H9 (cell line): ENCODE measurements at regions not wholly inside any gene's neighbourhood (a gene's known extent, or its start where the extent isn't known, plus 50 kb on each side); places are given as distances from the start of the nearest gene placed in this dataset.

Source experiments
- DNase-seq: peaks from one replicate; pipeline ENCODE4 v3.0.0-alpha.2; 2017
- H2AFZ ChIP-seq: one replicate; pipeline ENCODE4 v1.6.1; 2013; ENCODE audit warnings: mild to moderate bottlenecking, low read length, control low read depth, moderate library complexity
- H2AK5ac ChIP-seq: 2 replicates; pipeline ENCODE4 v1.6.1; 2013; ENCODE audit warnings: low read length, control low read depth, mixed read lengths; ENCODE audit not compliant: insufficient read length
- H2BK120ac ChIP-seq: one replicate; pipeline ENCODE4 v1.6.1; 2013; ENCODE audit warnings: low read depth, mild to moderate bottlenecking, low read length, control low read depth, inconsistent platforms; ENCODE audit not compliant: poor library complexity, severe bottlenecking
- H2BK12ac ChIP-seq: 2 replicates; pipeline ENCODE4 v1.6.1; 2013; ENCODE audit warnings: low read length, control low read depth, mixed read lengths, low read depth; ENCODE audit not compliant: insufficient read length
- H2BK15ac ChIP-seq: 2 replicates; pipeline ENCODE4 v1.6.1; 2013; ENCODE audit warnings: low read depth, low read length, control low read depth
- H2BK20ac ChIP-seq: one replicate; pipeline ENCODE4 v1.6.1; 2013; ENCODE audit warnings: low read depth, mild to moderate bottlenecking, low read length, control low read depth, inconsistent platforms; ENCODE audit not compliant: poor library complexity, severe bottlenecking
- H2BK5ac ChIP-seq: 2 replicates; pipeline ENCODE4 v1.6.1; 2013; ENCODE audit warnings: low read length, control low read depth, mixed read lengths; ENCODE audit not compliant: insufficient read length
- H3K14ac ChIP-seq: 2 replicates; pipeline ENCODE4 v1.6.1; 2013; ENCODE audit warnings: low read length, control low read depth; ENCODE audit not compliant: insufficient read depth
- H3K18ac ChIP-seq: 2 replicates; pipeline ENCODE4 v1.6.1; 2013; ENCODE audit warnings: low read depth, mild to moderate bottlenecking, mixed read lengths, low read length, control low read depth; ENCODE audit not compliant: insufficient read length
- H3K23ac ChIP-seq: 2 replicates; pipeline ENCODE4 v1.6.1; 2013; ENCODE audit warnings: low read length, control low read depth, mixed read lengths, low read depth; ENCODE audit not compliant: insufficient read length
- H3K23me2 ChIP-seq: 2 replicates; pipeline ENCODE4 v1.6.1; 2013; ENCODE audit warnings: low read depth, mild to moderate bottlenecking, mixed read lengths, low read length, control low read depth; ENCODE audit not compliant: insufficient read length, poor library complexity, severe bottlenecking
- H3K27ac ChIP-seq: 2 replicates; pipeline ENCODE4 v1.5.1; 2013; ENCODE audit warnings: low read length, control low read depth, mixed read lengths, low read depth; ENCODE audit not compliant: insufficient read length
- H3K27me3 ChIP-seq: 2 replicates; pipeline ENCODE4 v1.6.1; 2013; ENCODE audit warnings: low read length, control low read depth, inconsistent platforms; ENCODE audit not compliant: insufficient read depth
- H3K4ac ChIP-seq: 2 replicates; pipeline ENCODE4 v1.6.1; 2013; ENCODE audit warnings: low read depth, mild to moderate bottlenecking, control low read depth, inconsistent platforms, low read length, moderate library complexity
- H3K4me1 ChIP-seq: 2 replicates; pipeline ENCODE4 v1.6.1; 2013; ENCODE audit warnings: low read length, control low read depth, inconsistent platforms; ENCODE audit not compliant: insufficient read depth
- H3K4me2 ChIP-seq: 2 replicates; pipeline ENCODE4 v1.6.1; 2013; ENCODE audit warnings: low read length, control low read depth, mixed read lengths; ENCODE audit not compliant: insufficient read length, insufficient read depth
- H3K56ac ChIP-seq: 2 replicates; pipeline ENCODE4 v1.6.1; 2013; ENCODE audit warnings: low read depth, mild to moderate bottlenecking, mixed read lengths, low read length, control low read depth; ENCODE audit not compliant: insufficient read length
- H3K79me1 ChIP-seq: 2 replicates; pipeline ENCODE4 v1.6.1; 2013; ENCODE audit warnings: low read depth, mild to moderate bottlenecking, moderate library complexity, low read length, control low read depth, inconsistent platforms; ENCODE audit not compliant: insufficient read depth, poor library complexity, severe bottlenecking
- H3K79me2 ChIP-seq: 2 replicates; pipeline ENCODE4 v1.6.1; 2013; ENCODE audit warnings: low read length, control low read depth, inconsistent platforms; ENCODE audit not compliant: insufficient read depth
- H3K9ac ChIP-seq: 2 replicates; pipeline ENCODE4 v1.6.1; 2013; ENCODE audit warnings: low read length, control low read depth, mixed read lengths; ENCODE audit not compliant: insufficient read length; ENCODE audit errors: extremely low read depth
- H3K9me3 ChIP-seq: one replicate; pipeline ENCODE4 v1.6.1; 2013; ENCODE audit warnings: low read depth, low read length, inconsistent platforms; ENCODE audit not compliant: control insufficient read depth
- H3T11ph ChIP-seq: one replicate; pipeline ENCODE4 v1.6.1; 2013; ENCODE audit warnings: mild to moderate bottlenecking, low read length, control low read depth, inconsistent platforms
- H4K20me1 ChIP-seq: one replicate; pipeline ENCODE4 v1.6.1; 2013; ENCODE audit not compliant: control insufficient read depth, insufficient read length, insufficient read depth
- H4K5ac ChIP-seq: 2 replicates; pipeline ENCODE4 v1.6.1; 2013; ENCODE audit warnings: low read depth, mild to moderate bottlenecking, mixed read lengths, low read length, control low read depth; ENCODE audit not compliant: insufficient read length
- H4K8ac ChIP-seq: replicated peaks from 2 replicates; pipeline ENCODE4 v1.6.1; 2013; ENCODE audit warnings: low read length, control low read depth, mixed read lengths, low read depth; ENCODE audit not compliant: insufficient read length
- H4K91ac ChIP-seq: 2 replicates; pipeline ENCODE4 v1.6.1; 2013; ENCODE audit warnings: low read depth, mild to moderate bottlenecking, moderate library complexity, mixed read lengths, low read length, control low read depth; ENCODE audit not compliant: insufficient read length
- H3K27ac Mint-ChIP-seq, 3 experiments: 2 replicates in 2 of 3; 3 replicates in 1 of 3; pipeline ENCODE4 v1.8.0; 2020 to 2021; ENCODE audit warnings: mixed read lengths in 3 of 3, mild to moderate bottlenecking in 1 of 3, moderate library complexity in 1 of 3
- H3K27me3 Mint-ChIP-seq: 2 replicates; pipeline ENCODE4 v1.8.0; 2021; ENCODE audit warnings: low read depth, mild to moderate bottlenecking, moderate library complexity, mixed read lengths
- H3K36me3 Mint-ChIP-seq, 3 experiments: 2 replicates in 2 of 3; 3 replicates in 1 of 3; pipeline ENCODE4 v1.8.0; 2020 to 2021; ENCODE audit warnings: low read depth in 3 of 3, mixed read lengths in 3 of 3; ENCODE audit not compliant: insufficient read depth in 1 of 3
- H3K4me1 Mint-ChIP-seq, 2 experiments: 2 replicates each; pipeline ENCODE4 v1.8.0; 2020; ENCODE audit warnings: mixed read lengths in 2 of 2
- H3K4me3 Mint-ChIP-seq, 2 experiments: 2 replicates in 1 of 2; 3 replicates in 1 of 2; pipeline ENCODE4 v1.8.0; 2020 to 2021; ENCODE audit warnings: mild to moderate bottlenecking in 2 of 2, mixed read lengths in 2 of 2, moderate library complexity in 1 of 2
- H3K9me3 Mint-ChIP-seq, 2 experiments: 2 replicates in 1 of 2; 3 replicates in 1 of 2; pipeline ENCODE4 v1.8.0; 2020; ENCODE audit warnings: mild to moderate bottlenecking in 2 of 2, mixed read lengths in 2 of 2, moderate library complexity in 1 of 2
- CTCF ChIP-seq: fragments of 200-600 bp; sonication (generic); conservative IDR thresholded peaks from 3 replicates; pipeline ENCODE4 v1.8.0; 2021; ENCODE audit warnings: antibody characterized with exemption, mild to moderate bottlenecking
- WGBS: extraction: QIAGEN DNeasy Blood & Tissue Kit; methylation state at CpG from one replicate; pipeline ENCODE4 v1.1.7; 2013; ENCODE audit warnings: missing lambda C conversion rate, low lambda C conversion rate, mixed read lengths; ENCODE audit not compliant: insufficient read length; ENCODE audit errors: extremely low coverage; 5-methylcytosine and 5-hydroxymethylcytosine counted together

- Histone ChIP-seq H3K9me3 (no peaks in the 10 kb centered on the region), H3K79me2 (no peaks in the 10 kb centered on the region), H2BK12ac (no peak overlapping the region), H3K23me2 (no peaks in the 10 kb centered on the region), H3K4me2 (no peak overlapping the region), H2AFZ (no peak overlapping the region), H4K8ac (no peak overlapping the region), H4K20me1 (no peaks in the 10 kb centered on the region), H3K23ac (no peak overlapping the region), H3K56ac (no peak overlapping the region), H4K91ac (no peak overlapping the region), H3K9ac (no peak overlapping the region), H2BK5ac (no peak overlapping the region), H3K4ac (no peak overlapping the region), H3K4me1 (no peaks in the 10 kb centered on the region), H3K27me3 (no peaks in the 10 kb centered on the region), H2BK120ac (no peak overlapping the region), H3T11ph (no peak overlapping the region), H2AK5ac (no peak overlapping the region), H3K18ac (no peak overlapping the region), H2BK15ac (no peak overlapping the region), H3K27ac (no peak overlapping the region), H3K14ac (no peak overlapping the region), H4K5ac (no peak overlapping the region), H2BK20ac (no peak overlapping the region), H3K79me1 (no peaks in the 10 kb centered on the region)
- Mint-ChIP-seq H3K4me3 (no peak overlapping the region), H3K27ac (no peak overlapping the region), H3K9me3 (no peaks in the 10 kb centered on the region; a peak in 2 of 5 replicates), H3K27me3 (peaks cover 12% of the 10 kb centered on the region), H3K36me3 (no peaks in the 10 kb centered on the region), H3K4me1 (peaks cover 21 to 22% of the 10 kb centered on the region in 2 experiments)
- DNase-seq = no peak
- WGBS = no CpG with 5 or more reads among the region's 7 CpGs
- no peak for TF ChIP-seq CTCF
Observed at GRCh38 chr16:87199901-87200300, 117.3 kb downstream of the C16orf95 start.
